ENCODE measurements at regions not wholly inside any gene's neighbourhood (a gene's known extent, or its start where the extent isn't known, plus 50 kb on each side); places are given as distances from the start of the nearest gene placed in this dataset.
"Not testable (repeated sequence)": the region's sequence is repeated elsewhere in the genome, so short reads cannot be mapped to it uniquely, and the experiment has no call there.

DNA sequence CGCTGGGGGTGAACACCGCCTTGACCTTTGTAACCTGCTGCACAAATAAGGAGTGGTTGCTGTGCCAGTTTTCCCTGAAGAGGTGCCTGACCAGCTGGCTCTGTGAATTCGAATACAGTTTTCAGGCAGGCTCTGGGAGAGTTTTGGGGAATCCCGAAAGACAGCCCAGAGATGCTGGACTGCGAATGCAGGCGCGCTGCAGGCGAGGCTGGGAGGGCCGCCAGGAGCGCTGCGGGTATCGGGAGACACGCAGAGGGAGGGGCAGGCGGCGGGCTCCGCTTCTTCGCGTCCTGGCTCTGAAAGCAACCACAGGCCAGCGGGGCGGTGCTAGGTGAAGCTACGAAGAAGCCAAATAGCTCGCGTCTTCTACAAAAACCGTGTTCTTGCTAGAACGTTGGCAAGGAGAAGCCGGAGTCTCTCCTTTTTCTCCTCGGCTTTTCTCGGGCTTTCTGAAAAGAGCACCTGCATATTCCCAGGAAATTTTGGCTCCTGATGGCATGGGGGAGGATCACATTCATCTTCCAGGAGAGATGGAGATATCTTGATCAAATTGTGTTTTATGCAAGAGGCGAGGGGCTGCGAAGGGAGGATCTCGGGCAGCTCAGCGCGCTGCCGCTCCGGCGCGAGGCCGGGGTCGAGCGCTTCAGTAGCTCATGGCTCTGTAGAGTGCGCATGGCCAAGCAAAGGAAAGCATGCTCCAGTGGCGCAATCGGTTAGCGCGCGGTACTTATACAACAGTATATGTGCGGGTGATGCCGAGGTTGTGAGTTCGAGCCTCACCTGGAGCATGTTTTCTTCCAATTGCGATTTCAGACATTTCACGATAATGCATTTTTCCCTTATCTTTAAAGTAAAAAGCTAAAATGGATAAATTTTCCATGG, 158.1 kb upstream of the ZNF184 start:
- DNase-seq = peak in 38 of 51 donors; percentile 0 to 64 (median 12)

DNA sequence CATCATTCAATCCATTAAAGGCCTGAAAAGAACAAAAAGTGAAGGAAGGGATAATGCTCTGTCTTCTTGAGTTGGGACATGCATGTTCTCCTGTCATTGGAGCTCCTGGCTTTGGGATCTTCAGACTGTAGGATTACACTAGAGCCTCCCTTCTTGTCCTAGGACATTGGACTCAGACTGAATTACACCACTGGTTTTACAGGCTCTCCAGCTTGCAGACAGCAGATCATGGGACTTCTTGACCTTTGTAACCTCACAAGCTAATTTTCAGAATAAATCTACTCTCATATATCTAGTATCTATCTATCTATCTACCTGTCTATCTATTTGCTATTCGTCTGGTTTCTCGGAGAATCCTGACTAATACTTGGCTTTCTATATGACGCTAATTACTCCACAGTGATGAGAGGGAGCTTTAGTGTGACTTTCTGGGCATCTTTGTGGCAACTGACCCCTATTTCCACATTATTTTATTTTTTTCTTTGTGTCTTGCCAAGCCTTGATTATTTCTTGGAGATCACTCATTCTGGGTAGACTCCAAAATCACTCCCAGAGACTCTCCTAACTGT, 151.9 kb upstream of the ZNF184 start:
- no peak for DNase-seq

DNA sequence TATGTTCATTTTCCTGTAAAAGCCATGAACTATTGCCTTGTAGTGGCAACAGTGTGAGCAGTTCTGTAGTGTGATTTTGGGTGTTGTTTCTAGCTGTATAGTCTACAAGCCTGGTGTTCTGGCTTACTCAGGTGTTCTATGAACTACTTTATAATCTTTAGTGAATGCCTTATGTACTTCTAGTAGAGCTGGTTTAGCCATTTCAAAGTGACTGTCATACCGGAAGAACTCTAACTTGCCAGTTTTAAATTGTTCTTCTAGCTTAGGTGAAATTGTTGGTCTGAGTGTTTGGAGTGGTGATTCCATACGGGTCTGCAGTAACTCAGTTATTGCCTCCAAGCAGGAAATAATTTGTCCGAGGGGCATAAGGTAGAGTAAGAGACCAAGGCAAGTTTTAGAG, 150.2 kb upstream of the ZNF184 start:
- no peak for DNase-seq

DNA sequence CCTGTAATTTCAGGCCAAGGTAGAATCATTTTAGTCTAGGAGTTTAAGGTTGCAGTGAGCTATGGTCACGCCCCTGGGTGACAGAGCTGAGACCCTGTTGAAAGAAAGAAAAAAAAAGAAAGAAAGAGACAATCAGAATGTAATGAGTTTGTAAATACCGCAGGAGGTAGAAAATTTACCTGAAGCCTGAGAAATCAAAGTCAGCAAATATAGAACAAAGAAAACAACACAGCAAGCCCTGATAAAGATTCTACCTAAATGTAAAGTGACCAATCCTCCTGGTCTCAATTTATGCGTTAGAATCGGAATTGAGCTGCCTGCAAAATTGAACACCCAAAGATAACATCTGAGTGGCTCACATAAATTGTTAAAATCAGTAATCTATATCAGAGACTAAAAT, 146.5 kb upstream of the ZNF184 start:
- DNase-seq = no peak

DNA sequence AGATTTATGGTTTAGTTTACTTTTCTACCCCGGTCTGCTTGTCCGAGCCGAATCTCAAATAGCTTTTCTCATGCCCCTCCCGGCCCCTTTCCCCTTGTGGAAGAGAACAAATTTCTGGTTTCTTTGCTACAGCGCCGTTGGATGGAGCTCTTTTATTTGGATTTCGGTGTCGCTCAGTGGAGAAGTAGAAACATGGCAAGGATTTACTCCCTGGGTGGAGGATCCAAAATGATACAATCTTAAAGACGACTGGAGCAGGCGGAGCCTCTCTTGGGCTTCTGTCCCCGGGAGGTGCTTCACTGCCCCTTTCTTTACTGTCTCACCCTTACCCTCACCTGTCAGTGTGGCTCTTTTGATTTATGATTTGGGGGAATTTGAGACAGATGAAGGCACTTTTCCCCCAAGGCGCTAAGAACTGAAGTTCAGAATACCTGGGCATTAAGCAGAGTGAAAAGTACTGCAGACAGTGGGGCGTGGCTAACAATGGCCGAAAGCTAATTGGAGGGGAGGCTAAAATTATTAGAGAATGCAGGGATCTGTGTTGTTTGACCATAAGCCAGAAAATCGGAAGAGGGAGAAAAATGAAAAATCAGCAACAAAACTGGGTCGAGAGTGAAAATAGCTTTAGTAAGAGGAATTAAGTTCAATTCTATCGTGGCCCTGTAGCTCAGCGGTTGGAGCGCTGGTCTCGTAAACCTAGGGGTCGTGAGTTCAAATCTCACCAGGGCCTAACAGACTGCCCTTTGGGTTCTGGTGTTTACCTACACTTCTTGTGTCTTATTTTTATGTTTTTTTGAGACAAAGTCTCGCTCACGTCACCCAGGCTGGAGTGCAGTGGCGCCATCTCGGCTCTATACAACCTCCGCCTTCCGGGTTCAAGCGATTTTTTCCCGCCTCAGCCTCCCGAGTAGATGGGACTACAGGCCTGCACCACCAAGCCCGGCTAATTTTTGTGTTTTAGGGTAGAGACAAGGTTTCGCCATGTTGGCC, 145.1 kb upstream of the ZNF184 start:
- DNase-seq = no peak

DNA sequence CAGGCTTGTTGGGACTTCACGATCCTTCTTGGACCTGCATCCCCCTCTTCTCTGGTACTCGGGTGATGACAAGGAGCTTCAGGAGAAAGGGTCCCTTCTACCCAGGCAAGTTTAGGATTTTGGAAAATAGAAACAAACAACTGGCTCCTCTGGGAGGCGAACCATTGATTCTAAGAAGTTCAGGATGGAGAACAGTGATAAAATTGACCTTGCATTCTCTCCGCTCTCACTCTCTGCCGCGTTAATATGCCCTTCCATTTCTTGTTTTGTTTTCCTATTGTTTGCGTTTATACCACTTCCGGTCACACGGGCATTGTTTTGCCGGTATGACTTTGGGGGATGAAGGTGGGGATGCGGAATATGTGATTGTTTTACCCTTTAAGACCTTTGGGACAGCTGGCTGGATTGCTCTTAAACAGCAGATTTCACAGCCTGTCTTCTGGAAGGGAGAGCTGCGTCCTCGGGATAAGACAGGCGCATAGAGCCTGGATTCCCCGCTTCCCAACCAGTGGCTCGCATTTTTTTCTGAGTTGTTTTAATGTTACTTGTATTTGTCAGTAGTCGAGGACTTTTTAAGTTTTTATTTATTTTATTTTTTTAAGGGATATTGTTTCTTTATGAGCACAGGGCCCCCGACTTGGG, 144.3 kb upstream of the ZNF184 start:
- DNase-seq = no peak

DNA sequence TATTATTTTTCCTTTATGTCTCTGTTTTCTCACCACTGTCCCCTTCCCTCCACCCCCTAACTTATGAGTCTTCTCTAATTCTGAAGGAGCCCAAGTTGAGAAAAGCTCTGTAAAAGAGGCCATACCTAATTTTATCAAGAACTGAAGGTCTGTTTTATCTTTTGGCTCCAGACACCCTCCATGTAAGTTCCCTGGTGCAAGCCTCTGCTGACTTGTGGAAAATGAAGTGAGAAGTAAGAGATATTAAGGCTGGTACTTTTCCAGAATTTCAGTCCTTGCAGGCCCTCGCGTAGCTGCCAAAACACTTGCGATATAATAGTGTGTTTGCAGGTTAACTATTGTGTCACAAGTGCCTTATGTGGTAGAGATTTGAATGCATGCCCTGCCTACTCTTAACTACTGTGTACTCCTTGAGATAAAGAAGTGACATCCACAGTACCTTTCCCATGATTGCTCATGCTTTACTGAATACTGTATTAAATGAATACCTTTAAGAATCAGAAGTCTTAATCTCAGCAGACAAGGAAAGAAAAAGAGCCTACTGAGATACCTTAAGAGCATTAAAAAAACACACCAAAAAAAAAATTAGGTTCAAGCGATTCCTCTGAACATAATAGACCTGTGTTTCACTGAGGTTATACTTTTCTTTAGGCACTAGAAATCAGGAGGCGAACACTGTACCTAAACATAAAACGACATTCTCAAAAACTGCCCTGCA, 143.6 kb upstream of the ZNF184 start:
- no peak for DNase-seq

DNA sequence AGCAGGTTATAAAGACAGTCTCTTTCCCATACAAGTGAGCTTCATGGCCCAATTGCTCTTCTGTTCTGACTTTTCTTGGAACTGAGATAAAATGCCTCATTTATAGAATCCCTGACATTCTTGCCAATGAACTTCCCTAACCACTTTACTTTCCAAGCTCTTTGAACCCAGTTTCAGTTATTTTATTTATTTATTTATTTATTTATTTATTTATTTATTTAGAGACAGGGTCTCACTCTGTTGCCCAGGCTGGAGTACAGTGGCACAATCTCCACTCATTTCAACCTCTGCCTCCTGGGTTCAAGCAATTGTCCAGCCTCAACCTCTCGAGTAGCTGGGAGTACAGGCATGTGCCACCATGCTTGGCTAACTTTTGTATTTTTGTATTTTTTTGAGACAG, 138.5 kb upstream of the ZNF184 start:
- no peak for DNase-seq

DNA sequence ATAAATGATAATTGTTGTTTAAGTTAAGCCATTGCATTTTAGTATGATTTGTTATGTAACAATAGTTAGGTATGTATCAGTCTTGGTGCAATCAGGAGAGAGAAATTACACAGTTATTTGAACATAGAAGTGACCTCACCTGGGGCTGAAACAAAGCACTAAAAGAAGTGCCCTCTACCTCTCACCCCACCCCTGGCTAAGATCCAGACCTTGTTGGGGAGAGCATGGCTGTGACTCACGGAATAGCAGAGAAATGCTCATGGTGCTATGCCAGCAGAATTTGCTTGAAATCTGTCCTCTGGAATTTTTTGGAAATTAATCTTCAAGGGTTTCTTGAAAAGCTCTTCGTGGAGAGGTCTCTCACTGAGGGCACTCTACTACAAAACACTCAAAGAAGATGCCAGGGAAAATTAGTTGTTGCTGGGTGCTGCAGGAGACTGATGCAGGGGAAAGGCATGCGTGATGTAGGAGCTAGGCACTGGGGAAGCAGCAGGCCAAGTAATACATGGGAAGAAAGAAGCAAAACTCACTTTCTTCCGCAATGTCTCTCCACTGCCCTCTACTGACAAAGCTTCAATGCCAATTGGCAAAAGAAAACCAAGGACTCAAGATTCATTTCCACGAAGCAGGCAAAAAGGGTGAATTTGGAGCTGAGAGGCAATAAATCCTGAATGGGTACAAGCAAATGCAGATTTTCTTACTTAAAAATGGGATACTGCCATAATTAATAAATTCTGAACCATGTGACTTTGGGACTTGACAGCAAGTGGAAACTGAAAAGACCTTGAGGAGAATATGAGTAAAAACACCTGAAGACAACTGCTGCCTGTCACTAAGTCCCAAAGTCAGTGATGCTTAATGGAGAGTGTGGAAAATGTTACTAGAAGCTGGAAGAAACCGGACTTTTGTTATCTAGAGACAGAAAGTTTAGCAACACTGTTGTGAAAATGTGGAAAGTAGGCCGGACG, 136.3 kb upstream of the ZNF184 start:
- no peak for DNase-seq

DNA sequence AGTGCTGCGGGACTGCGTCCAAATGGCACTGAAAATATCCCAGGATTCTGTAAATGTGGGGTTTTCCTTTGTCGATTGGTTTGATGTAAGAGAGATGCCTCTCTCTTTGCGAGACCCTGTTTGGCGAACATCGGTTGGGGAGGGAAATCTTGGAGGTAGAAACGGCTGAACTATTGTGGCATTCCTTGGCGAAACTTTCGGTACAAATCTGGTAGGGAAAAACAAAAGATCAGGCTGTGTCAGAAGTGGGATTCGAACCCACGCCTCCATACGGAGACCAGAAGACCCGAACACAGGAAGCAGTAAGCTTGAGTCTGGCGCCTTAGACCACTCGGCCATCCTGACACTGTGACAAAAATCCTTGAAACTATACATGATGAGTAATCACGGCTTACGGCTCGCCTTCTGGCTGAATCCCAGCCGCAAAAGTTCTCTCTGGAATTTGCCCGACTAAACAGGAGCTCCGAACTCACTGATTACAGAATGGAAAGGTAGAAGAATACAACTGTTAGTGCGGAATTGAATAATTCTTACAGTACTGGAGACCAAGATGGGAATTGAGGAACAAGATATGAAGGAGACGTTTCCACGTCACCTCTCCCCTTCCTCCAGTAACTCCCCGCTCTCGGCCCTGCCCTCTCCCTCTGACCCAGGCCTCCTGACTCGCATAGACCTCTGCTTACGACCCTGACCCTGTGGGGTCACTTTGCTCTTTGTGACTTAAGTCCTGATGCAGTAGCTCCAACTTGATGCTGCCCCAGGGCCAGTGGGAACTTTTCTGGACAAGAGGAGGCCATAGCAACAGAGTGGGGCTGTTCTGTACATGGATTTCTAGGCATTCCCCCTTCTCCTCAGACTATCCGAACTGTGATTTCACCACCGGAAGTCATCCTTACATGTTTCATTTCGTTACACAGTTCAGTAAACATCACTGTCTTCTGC, 132.8 kb upstream of the ZNF184 start:
- DNase-seq = no peak

DNA sequence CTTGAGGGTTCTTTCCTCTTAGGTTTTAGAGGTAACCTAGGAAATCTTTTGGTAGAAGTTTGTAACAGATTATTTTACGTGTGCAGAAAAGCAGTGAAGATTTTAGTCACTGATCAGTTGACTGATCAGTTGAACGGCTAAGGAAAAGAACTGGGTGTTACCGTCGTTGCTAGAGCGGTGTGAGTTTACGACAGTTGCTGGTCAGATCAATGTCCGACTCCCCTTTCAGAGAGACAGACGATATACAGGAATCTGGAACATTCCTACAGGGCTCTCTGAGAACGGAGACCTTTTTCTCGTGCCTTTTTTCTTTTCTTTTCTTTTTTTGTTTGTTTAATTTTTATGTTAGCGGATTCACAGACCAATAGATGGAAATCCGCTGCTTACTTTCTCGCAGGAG, 132.1 kb upstream of the ZNF184 start:
- DNase-seq = no peak

DNA sequence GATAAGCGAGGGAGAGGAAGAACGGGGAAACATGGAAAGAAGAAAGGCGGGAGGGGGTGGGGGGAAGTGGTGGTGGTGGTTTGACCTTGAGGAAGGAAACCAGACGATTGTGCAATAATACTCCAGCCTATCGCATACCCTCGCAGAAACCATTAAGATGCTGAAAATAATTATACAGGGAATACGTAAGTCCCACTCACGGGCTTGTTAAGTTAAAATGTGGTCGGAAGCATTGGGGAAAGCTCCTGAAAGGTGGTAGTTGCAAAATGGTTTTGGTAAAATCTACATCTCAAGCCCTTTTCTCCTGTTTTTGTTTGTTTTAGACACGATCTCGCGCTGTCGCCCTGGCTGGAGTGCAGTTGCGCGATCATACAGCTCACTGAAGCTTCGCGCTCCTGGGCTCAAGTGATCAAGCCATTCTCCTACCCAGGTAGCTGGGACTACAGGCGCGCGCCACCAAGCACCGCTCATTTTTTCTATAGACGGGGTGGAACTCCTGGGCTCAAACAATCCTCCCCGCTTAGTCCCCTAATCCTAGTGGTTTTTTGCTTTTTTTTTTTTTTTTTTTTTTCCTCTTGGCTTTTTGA, 128.9 kb upstream of the ZNF184 start:
- DNase-seq = no peak

DNA sequence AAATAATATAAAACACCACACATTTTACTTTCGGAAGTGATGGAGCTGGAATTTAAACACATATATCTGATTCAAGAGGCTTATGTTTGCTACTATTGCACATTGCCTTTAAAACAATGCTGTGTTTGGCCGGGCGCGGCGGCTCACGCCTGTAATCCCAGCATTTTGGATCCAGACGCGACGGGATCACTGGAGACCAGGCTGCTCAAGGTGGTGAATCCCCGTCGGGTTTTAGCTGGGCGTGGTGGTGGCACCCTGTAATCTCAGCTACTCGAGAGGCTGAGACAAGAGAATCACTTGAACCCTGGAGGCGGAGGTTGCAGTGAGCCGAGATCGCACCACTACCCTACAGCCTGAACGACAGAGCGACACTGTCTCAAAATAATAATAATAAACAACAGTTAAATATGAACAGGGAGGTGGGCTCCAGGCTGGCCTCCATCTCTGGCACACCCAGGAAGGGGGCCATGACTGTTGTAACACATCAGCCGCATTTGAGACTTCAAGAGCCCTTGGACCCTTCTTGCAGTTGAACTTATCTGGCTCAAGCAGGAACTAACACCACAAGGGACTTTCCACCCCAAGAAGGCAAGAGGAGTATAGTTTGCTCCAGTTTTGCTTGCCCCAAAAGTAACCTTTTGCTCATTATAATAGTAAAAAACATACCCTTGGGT, 127.1 kb upstream of the ZNF184 start:
- DNase-seq = no peak

DNA sequence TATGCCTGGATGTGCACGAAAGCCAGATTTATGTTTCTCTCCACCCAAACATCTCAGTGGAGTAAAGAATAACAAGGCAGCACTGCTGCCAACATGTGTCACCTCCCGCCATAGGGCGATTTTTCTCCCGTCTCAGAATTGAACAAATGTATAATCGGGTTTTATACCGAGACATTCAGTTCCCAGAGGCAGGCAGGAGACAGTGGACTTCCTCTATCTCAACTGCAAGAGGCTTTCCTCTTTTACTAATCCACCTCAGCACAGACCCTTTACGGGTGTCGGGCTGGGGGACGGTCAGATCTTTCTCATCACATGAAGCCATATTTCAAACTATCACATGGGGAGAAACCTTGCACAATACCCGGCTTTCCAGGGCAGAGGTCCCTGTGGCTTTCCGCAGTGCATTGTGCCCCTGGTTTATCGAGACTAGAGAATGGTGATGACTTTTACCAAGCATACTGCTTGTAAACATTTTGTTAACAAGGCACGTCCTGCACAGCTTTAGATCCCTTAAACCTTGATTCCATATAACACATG, 124.2 kb upstream of the ZNF184 start:
- not testable (repeated sequence) for DNase-seq

DNA sequence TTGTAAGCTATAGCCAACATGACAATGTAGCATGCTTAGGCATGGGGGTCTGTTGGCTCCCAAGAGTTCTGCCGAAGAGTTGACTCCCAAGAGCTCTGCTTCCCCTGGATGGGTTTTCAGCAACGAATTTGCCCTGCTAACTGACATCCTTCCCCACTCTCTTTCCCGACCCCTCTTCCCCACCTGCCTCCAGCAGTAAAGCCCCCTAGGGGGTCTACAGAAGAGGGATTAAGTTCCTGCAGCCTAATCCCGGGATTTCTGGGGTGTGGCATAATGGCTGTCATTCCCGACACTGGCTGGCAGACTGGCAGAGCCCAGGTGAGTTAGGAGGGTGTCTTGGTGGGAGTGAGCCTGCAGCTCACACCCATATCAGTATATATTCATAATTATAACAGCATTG, 121.0 kb upstream of the ZNF184 start:
- DNase-seq = no peak

DNA sequence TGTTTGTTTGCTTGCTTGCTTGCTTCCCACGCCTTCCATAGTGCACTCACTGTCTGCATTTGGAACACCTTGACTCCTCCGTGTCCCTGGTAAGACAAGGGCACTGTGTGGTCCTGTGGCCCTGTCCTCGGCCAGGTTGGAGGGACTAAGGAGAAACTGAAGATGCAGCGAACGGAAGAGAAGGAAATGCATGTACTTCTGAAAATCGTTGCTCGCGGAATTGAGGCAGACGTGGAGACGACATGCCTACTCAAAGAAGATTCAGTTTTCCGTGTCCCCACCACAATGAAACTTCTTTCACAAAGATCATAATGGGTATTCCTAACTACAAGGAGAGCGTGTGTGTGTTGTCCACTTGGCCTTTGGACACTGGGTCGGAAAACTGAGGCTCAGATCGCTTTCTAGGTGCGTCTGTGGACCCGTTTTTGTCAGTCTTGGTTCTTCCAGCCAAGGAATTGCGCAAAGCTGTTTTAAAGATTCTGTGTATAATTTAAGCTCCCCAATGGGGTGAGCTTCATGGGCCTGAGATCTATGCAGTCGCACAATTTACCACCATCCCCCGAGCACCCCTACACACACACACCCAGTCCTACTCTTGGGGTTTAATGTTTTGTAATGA, 120.4 kb upstream of the ZNF184 start:
- DNase-seq = no peak

Data from hypothalamus (tissue), 51 donors.